Suprapubic skin (tissue), 4 donors: ENCODE measurements at regions not wholly inside any gene's neighbourhood (a gene's known extent, or its start where the extent isn't known, plus 50 kb on each side); places are given as distances from the start of the nearest gene placed in this dataset.

Experiments used
- DNase-seq, 2 donors: peaks; one replicate each; pipeline ENCODE4 v3.0.0-alpha.2; 2019; ENCODE audit warnings: low spot score in 2 of 2
- H3K27ac ChIP-seq: fragments of 200-600 bp; sonication (generic); one replicate; pipeline ENCODE4 v1.5.1; 2019
- H3K27me3 ChIP-seq: fragments of 200-600 bp; sonication (generic); one replicate; pipeline ENCODE4 v1.5.1; 2019
- H3K36me3 ChIP-seq: fragments of 200-600 bp; sonication (generic); one replicate; pipeline ENCODE4 v1.5.1; 2019
- H3K4me1 ChIP-seq: fragments of 200-600 bp; sonication (generic); one replicate; pipeline ENCODE4 v1.5.1; 2019
- H3K4me3 ChIP-seq: fragments of 200-600 bp; sonication (generic); one replicate; pipeline ENCODE4 v1.5.1; 2019; ENCODE audit warnings: mild to moderate bottlenecking
- H3K9me3 ChIP-seq: fragments of 200-600 bp; sonication (generic); one replicate; pipeline ENCODE4 v1.5.1; 2019
- EP300 ChIP-seq: sonication (generic); formaldehyde crosslinking; IDR thresholded peaks from one replicate; pipeline ENCODE4 v1.6.1; 2017; ENCODE audit warnings: antibody characterized with exemption
- POLR2A ChIP-seq, 2 donors: fragments of 450-650 bp; IDR thresholded peaks; one replicate each; pipeline ENCODE4 v1.6.1; 2017; ENCODE audit warnings: antibody characterized with exemption in 2 of 2, mild to moderate bottlenecking in 2 of 2, moderate library complexity in 2 of 2
- POLR2AphosphoS5 ChIP-seq, 3 donors: sonication (generic); formaldehyde crosslinking; IDR thresholded peaks; one replicate each; pipeline ENCODE4 v1.6.1; 2017; ENCODE audit warnings: antibody characterized with exemption in 3 of 3
- WGBS: methylation state at CpG from one replicate; pipeline ENCODE4 v1.1.5; 2018; 5-methylcytosine and 5-hydroxymethylcytosine counted together
- TF ChIP-seq, protein P1 (sequence below), 2 donors: fragments of 200-600 bp in 1 of 2; fragments of 450-650 bp in 1 of 2; sonication (generic) in 1 of 2; IDR thresholded peaks; one replicate each; pipeline ENCODE4 v1.5.1; 2016 to 2019; ENCODE audit warnings: antibody characterized with exemption in 2 of 2, mild to moderate bottlenecking in 1 of 2, moderate library complexity in 1 of 2

DNA sequence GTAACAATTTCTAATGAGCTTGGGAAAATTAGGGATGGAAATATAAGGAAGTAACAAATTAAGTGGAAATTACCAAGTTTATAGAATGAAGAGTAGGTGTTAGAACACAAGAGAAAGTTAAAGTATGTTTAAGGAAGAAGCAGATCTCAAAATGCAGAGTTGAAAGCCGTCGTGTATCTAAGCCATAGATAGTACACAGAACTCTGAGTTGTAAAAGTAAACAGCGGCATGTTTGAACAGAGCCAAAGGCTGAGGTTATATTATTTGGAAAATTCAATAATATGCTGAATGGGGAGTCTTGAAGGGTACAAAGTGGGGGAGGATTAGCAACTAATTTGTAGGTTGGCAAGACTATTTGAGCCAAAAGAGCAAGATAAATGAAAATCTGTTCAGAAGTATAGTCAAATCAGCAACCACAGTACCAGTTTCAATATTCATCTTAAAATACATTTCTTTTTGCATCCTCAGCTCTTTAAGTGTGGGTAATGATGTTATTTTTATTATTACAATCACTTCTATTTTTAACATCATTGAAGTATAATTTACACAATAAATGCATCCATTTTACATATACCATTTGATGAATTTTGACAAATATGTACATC lies 594.8 kb upstream of the ANO3 start:
- H3K4me3 ChIP-seq = no peak overlapping the region
- 78% methylated on average over 3 of the region's 3 CpGs for WGBS

DNA sequence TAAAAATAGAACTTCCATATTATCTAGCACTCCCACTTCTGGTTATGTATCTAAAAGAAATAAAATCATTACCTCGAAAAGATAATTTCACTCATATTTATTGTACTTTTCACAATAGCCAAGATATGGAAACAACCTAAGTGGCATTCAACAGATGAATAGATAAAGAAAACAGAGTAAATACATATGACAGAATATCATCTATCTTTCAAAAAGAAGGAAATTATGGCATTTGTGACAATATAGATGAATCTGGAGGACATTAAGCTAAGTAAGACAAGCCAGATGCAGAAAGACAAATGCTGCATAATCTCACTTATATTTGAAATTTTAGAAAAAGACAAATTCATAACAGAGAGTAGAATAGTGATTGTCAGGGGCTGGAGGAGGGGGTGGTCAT lies 590.0 kb upstream of the ANO3 start:
- no peaks in the 10 kb centered on the region for H3K4me1 ChIP-seq
- WGBS = 39% methylated on average over 1 of the region's 1 CpG
- H3K9me3 ChIP-seq = no peaks in the 10 kb centered on the region
- H3K4me3 ChIP-seq = no peak overlapping the region
- H3K27ac ChIP-seq = no peak overlapping the region
- no peak for DNase-seq
- H3K36me3 ChIP-seq = no peaks in the 10 kb centered on the region
- H3K27me3 ChIP-seq = no peaks in the 10 kb centered on the region
- TF ChIP-seq EP300 (no peak), POLR2AphosphoS5 (IDR thresholded peaks at IDR 0.05) (no peak), POLR2A (IDR thresholded peaks at IDR 0.05) (no peak)
- TF ChIP-seq, protein P1, sequence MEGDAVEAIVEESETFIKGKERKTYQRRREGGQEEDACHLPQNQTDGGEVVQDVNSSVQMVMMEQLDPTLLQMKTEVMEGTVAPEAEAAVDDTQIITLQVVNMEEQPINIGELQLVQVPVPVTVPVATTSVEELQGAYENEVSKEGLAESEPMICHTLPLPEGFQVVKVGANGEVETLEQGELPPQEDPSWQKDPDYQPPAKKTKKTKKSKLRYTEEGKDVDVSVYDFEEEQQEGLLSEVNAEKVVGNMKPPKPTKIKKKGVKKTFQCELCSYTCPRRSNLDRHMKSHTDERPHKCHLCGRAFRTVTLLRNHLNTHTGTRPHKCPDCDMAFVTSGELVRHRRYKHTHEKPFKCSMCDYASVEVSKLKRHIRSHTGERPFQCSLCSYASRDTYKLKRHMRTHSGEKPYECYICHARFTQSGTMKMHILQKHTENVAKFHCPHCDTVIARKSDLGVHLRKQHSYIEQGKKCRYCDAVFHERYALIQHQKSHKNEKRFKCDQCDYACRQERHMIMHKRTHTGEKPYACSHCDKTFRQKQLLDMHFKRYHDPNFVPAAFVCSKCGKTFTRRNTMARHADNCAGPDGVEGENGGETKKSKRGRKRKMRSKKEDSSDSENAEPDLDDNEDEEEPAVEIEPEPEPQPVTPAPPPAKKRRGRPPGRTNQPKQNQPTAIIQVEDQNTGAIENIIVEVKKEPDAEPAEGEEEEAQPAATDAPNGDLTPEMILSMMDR (IDR thresholded peaks at IDR 0.05) = no peak

More for the DNA sequence above, 594.8 kb upstream of the ANO3 start:
- TF ChIP-seq POLR2A (IDR thresholded peaks at IDR 0.05) = no peak
- TF ChIP-seq, protein P1 (IDR thresholded peaks at IDR 0.05) = no peak
- no peak for TF ChIP-seq EP300
- no peak for TF ChIP-seq POLR2AphosphoS5 (IDR thresholded peaks at IDR 0.05)
- H3K9me3 ChIP-seq = no peaks in the 10 kb centered on the region
- no peaks in the 10 kb centered on the region for H3K36me3 ChIP-seq
- no peak overlapping the region for H3K27ac ChIP-seq
- no peak for DNase-seq
- no peaks in the 10 kb centered on the region for H3K4me1 ChIP-seq
- H3K27me3 ChIP-seq = no peaks in the 10 kb centered on the region

DNA sequence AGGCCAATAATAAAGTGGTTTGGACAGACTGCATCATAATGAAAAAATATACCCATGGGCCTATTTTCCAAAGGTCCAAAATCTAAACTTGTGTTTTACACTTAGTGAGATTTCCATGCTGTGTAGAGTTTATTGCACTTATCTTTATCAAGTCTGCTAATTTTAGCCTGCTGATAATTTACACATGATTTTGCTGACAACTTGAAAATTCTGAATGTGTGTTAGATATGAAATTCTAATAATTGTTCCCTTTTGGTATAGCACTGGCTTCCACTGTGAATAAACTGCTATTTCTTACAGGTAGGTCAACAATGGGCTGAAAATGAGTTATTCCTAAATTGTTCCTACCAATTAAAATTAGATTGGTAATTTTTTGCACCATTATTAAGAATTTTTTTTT lies 589.1 kb upstream of the ANO3 start:
- Histone ChIP-seq H3K9me3 (no peaks in the 10 kb centered on the region), H3K4me3 (no peak overlapping the region), H3K4me1 (no peaks in the 10 kb centered on the region), H3K27me3 (no peaks in the 10 kb centered on the region), H3K36me3 (no peaks in the 10 kb centered on the region), H3K27ac (no peak overlapping the region)
- DNase-seq = no peak
- TF ChIP-seq POLR2AphosphoS5 (IDR thresholded peaks at IDR 0.05) = no peak
- TF ChIP-seq, protein P1 (IDR thresholded peaks at IDR 0.05) = no peak
- no peak for TF ChIP-seq EP300
- no peak for TF ChIP-seq POLR2A (IDR thresholded peaks at IDR 0.05)

DNA sequence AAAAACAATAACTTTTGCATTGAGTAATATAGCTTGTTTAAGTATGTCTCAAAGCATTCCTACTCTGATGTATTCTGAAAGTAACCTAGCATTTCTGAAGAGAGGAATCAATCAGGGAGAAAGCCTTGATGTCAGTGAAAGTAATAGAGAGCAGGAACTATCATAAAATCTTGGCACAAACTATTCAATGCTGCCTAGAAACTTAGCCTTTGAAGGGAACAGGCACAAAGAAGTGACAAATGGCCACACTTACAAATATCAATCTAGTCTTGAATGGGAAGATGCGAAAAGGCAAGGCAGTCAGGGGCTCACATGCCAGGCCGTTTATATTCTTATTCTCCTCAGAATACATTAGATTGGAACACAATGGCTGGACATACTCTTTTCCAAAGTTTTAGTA lies 576.5 kb upstream of the ANO3 start:
- Histone ChIP-seq H3K36me3 (no peaks in the 10 kb centered on the region), H3K27ac (no peak overlapping the region), H3K9me3 (peaks cover 2% of the 10 kb centered on the region), H3K4me3 (no peak overlapping the region), H3K27me3 (no peaks in the 10 kb centered on the region), H3K4me1 (no peaks in the 10 kb centered on the region)
- 71% methylated on average over 2 of the region's 2 CpGs for WGBS
- no peak for DNase-seq
- TF ChIP-seq EP300 (no peak), POLR2AphosphoS5 (IDR thresholded peaks at IDR 0.05) (no peak), POLR2A (IDR thresholded peaks at IDR 0.05) (no peak)
- TF ChIP-seq, protein P1 (IDR thresholded peaks at IDR 0.05) = no peak

DNA sequence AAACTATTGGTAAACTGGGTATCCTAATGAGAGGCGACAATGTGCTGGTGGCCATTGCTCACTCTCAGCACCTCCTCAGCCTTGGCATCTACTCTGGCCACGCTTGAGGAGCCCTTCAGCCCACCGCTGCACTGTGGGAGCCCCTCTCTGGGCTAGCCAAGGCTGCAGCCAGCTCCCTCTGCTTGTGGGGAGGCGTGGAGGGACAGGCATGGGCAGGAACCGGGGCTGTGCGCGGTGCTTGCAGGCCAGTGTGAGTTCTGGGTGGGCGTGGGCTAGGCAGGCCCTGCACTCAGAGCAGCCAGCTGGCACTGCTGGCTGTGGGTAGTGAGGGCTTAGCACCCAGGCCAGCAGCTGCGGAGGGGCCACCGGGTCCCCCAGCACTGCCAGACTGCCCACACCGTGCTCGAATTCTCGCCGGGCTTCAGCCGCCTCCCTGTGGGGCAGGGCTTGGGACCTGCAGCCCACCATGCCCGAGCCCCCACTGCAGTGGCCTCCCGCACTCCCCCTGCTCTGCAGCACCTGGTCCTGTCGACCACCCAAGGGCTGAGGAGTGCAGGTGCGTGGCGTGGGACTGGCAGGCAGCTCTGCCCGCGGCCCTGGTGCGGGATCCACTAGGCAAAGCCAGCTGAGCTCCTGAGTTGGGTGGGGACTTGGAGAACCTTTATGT lies 575.9 kb upstream of the ANO3 start:
- Histone ChIP-seq H3K4me1 (no peaks in the 10 kb centered on the region), H3K27ac (no peak overlapping the region), H3K36me3 (no peaks in the 10 kb centered on the region), H3K4me3 (no peak overlapping the region), H3K9me3 (peaks cover 2% of the 10 kb centered on the region), H3K27me3 (no peaks in the 10 kb centered on the region)
- TF ChIP-seq POLR2A (IDR thresholded peaks at IDR 0.05) (no peak), POLR2AphosphoS5 (IDR thresholded peaks at IDR 0.05) (no peak), EP300 (no peak)
- TF ChIP-seq, protein P1 (IDR thresholded peaks at IDR 0.05) = no peak
- WGBS = 99% methylated on average over 9 of the region's 23 CpGs
- DNase-seq = peak in 1 of 2 donors; percentile 71
